ENCODE measurements at regions not wholly inside any gene's neighbourhood (a gene's known extent, or its start where the extent isn't known, plus 50 kb on each side); places are given as distances from the start of the nearest gene placed in this dataset.

DNA sequence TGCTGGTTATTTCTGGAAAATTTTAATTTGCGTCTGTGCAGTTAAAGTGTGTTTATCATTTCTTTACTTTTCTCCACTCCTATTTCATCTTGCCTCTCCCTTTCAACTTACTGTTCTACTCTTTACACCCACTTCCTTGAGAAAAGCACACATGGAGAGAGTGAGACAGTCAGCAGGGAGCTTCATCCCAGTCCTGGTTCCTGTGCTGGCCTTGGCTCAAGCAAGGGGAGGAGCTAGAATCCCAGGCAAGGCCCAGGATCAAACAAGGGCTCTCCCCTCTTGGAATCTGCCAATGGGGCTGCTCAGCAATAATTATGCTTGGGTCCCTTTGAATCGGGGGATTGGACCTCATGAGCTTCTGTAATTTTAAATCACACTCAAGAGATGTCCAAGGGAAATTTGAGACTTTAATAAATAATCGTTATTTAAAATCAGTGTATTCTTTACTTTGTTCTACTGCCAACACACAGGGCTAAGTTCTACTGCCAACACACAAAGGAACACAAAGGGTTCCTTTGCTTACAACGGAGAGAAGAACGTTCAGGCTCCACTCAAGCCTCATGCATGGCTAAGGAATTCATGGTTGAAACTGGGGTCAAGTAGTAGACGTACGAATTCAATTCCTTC, 439.3 kb upstream of the DAB2 start:
- TF ChIP-seq, protein P1, sequence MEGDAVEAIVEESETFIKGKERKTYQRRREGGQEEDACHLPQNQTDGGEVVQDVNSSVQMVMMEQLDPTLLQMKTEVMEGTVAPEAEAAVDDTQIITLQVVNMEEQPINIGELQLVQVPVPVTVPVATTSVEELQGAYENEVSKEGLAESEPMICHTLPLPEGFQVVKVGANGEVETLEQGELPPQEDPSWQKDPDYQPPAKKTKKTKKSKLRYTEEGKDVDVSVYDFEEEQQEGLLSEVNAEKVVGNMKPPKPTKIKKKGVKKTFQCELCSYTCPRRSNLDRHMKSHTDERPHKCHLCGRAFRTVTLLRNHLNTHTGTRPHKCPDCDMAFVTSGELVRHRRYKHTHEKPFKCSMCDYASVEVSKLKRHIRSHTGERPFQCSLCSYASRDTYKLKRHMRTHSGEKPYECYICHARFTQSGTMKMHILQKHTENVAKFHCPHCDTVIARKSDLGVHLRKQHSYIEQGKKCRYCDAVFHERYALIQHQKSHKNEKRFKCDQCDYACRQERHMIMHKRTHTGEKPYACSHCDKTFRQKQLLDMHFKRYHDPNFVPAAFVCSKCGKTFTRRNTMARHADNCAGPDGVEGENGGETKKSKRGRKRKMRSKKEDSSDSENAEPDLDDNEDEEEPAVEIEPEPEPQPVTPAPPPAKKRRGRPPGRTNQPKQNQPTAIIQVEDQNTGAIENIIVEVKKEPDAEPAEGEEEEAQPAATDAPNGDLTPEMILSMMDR (IDR thresholded peaks at IDR 0.05; ENCODE audit: control insufficient read depth, extremely low read depth, insufficient read depth): no peak
- DNase-seq (ENCODE audit: low read depth): peak; percentile 83
- peak overlapping the region; percentile 14; the same call in 1 of the 2 replicates for H3K4me3 ChIP-seq (ENCODE audit: low read depth, low read length)

GRCh38 chr5:39857041-39857440, 432.3 kb upstream of the DAB2 start:
- no peak overlapping the region for H3K4me3 ChIP-seq (ENCODE audit: low read depth, low read length)
- TF ChIP-seq, protein P1 (IDR thresholded peaks at IDR 0.05; ENCODE audit: control insufficient read depth, extremely low read depth, insufficient read depth): no peak
- no peak for DNase-seq (ENCODE audit: low read depth)

DNA sequence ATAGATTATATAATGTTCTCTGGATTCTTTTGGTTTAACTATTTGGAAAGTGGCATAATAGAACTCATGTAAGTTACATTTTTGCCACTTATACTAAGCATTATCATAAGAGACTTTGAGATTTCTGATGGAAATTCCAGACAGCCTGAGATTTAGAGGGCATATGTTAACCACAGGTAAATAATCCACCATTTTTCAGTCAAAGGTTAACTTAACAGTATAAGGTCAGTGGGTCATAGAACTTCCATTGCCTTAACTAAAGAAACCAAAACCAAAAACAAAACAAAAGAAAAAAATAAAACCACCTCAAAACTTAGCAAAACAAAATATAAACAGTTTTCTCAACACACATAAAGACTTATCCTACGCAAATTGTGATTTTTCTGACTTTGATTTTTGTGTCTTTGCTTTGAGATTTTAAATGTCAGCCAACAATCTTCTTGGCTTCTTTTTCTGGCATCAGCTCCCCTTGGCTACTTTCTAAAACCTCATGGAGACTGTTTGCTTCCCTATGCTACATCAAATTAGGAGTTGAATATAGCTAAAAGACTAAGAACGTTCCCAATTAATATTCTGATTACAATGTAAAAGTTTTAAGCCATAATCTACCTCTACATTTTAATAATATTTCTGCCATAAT, 430.1 kb upstream of the DAB2 start:
- no peak overlapping the region for H3K4me3 ChIP-seq (ENCODE audit: low read depth, low read length)
- TF ChIP-seq, protein P1 (IDR thresholded peaks at IDR 0.05; ENCODE audit: control insufficient read depth, extremely low read depth, insufficient read depth): no peak
- DNase-seq (ENCODE audit: low read depth): no peak

GRCh38 chr5:39850291-39850690, 425.5 kb upstream of the DAB2 start:
- no peak for DNase-seq (ENCODE audit: low read depth)
- TF ChIP-seq, protein P1 (IDR thresholded peaks at IDR 0.05; ENCODE audit: control insufficient read depth, extremely low read depth, insufficient read depth): no peak
- H3K4me3 ChIP-seq (ENCODE audit: low read depth, low read length): no peak overlapping the region

DNA sequence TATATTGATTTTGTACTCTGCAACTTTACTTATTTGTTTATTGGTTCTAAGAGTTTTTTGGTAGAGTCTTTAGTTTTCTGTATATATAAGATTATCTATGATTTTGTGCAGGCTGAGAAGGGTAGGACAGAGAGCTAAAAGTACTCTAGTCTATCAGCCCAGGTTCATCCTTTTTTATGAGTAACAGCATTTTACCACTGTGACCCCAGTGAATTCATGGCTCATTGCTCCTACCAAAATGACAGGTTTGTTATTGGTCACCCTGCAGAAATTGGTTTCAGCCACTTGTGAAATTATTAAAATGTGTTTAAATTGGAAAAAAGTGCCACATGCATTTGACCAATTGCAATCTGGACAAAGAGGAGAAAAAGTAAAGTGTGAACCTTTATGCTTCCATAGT, 421.4 kb upstream of the DAB2 start:
- no peak overlapping the region for H3K4me3 ChIP-seq (ENCODE audit: low read depth, low read length)
- TF ChIP-seq, protein P1 (IDR thresholded peaks at IDR 0.05; ENCODE audit: control insufficient read depth, extremely low read depth, insufficient read depth): no peak
- DNase-seq (ENCODE audit: low read depth): no peak

GRCh38 chr5:39843767-39844166, 419.0 kb upstream of the DAB2 start:
- TF ChIP-seq, protein P1 (IDR thresholded peaks at IDR 0.05; ENCODE audit: control insufficient read depth, extremely low read depth, insufficient read depth): no peak
- no peak overlapping the region for H3K4me3 ChIP-seq (ENCODE audit: low read depth, low read length)
- DNase-seq (ENCODE audit: low read depth): no peak

DNA sequence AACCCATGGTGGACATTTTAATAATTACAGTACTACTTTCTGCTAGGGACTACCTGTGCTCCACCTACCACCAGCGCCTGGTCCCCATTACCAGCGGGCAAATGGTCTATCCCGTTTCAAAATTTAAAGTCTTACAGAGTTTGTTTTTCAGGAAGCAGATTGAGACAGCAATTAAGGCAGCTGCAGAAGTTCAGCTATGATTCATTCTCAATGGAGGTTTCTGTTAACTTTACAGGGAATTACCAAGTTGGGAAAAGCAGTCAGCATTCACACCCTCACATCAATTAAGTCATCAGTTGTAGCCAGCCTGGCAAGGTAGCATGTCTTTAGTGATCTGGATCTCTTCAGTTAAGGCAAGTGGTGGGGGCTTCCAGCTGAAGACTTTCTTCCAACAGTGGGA, 410.6 kb upstream of the DAB2 start:
- no peak overlapping the region for H3K4me3 ChIP-seq (ENCODE audit: low read depth, low read length)
- TF ChIP-seq, protein P1 (IDR thresholded peaks at IDR 0.05; ENCODE audit: control insufficient read depth, extremely low read depth, insufficient read depth): no peak
- DNase-seq (ENCODE audit: low read depth): no peak

Data from LNCaP clone FGC (cell line).